ENCODE measurements at regions not wholly inside any gene's neighbourhood (a gene's known extent, or its start where the extent isn't known, plus 50 kb on each side); places are given as distances from the start of the nearest gene placed in this dataset.
"Not testable (repeated sequence)": the region's sequence is repeated elsewhere in the genome, so short reads cannot be mapped to it uniquely, and the experiment has no call there.

GRCh38 chr5:18465833-18466681, 831.8 kb downstream of the TAF11L14 start:
- peak; percentile 66 for DNase-seq (ENCODE audit: low spot score)

DNA sequence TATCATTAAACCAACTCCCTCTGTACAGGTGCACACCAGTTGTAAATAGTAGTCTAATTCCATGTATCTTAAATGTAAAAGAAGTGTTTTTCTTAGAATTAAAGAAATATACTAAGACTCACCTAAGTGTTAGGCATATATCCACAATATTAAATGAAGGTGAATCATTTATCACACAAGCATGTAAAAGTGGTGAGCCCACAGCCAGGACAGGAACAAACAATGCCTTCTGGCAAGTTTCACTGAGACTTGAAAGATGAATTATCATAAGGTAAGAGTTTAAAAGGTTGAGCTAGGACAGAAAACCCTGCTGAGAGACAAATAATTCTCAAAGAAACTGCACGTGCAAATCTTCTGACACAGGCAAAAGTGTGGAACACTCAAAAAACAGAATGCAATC, 832.5 kb downstream of the TAF11L14 start:
- DNase-seq (ENCODE audit: low spot score): no peak

GRCh38 chr5:18471791-18472190, 837.5 kb downstream of the TAF11L14 start:
- DNase-seq (ENCODE audit: low spot score): not testable (repeated sequence)

DNA sequence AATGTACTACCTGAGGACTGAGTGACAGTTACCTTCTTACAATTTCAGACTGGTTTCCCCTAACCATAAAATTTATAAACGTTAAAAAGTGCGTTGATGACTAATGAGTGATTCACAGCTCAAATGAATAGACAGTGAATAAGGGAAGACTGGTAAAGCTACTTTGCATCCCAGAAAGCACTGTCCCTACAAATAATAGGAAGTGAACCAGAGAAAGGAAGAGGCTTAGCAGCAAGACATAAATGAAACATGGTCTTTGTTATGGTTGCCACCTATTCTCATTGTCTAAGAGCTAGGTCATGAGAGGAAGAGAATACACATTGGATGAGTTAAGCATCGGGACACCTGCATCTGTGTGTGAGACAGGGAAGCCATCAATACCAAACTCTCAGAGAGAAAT, 849.2 kb downstream of the TAF11L14 start:
- no peak for DNase-seq (ENCODE audit: low spot score)

DNA sequence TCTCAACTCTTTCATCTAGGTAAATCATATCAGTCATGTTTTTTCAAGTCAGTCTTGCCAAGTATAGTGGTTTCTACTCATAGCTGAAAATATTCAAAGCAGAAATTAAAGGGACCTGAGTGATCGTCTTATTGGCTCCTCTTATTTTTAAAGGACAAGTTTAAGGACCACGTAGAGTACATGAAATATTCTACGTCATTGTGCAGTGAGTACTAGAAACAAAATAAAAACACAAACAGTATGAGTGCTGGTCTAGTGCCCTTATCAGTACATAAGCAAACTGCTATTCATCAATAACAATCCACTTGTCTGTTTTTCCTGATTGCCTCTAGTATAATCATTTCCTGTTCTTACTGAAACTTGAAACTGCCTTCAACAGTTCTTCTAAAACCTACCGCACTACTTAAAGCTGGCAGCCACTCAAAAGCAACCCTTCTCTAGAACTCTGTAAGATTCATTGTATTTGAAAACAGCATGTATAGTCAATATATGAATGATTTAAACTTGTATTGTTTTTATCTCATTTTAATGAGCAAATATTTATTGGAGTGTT, 853.7 kb downstream of the TAF11L14 start:
- no peak for DNase-seq (ENCODE audit: low spot score)

GRCh38 chr5:18489703-18490102, 855.4 kb downstream of the TAF11L14 start:
- DNase-seq (ENCODE audit: low spot score): no peak

DNA sequence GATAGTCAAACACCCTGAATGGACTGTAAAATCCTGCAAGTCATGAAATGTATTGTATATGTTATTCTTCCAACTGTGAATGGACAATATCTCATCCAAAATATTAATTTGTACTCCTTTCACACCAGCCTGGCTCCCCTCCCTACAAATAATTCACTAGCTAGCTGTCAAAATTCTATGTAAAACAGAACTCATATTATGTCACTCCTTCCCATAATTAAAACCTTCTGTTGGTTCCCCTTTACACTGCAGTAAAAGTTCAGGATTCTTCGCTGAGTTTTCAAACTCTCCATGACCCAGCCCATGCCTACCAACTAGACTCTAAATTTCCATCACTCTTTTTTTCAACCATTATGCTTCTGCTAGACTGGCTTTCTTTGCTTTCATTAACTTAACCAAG, 857.1 kb downstream of the TAF11L14 start:
- no peak for DNase-seq (ENCODE audit: low spot score)

DNA sequence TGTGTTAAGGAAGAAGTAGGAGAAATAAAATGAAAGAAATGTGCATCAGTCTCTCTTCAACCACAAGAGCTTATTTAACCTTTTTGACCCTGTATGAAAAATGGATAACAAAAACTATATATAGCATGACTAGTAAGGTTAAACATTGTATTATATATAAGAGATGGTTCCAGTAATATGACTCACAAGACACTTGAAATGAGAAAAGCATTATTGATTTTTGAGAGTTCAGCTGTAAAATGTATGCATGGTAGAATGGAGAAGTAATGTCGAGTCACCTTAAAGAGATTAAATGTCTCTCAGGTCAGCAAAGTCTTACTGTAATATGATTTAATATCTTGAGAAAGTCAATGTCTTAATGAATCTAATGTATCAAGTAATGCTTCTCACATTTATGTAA, 860.9 kb downstream of the TAF11L14 start:
- no peak for DNase-seq (ENCODE audit: low spot score)

DNA sequence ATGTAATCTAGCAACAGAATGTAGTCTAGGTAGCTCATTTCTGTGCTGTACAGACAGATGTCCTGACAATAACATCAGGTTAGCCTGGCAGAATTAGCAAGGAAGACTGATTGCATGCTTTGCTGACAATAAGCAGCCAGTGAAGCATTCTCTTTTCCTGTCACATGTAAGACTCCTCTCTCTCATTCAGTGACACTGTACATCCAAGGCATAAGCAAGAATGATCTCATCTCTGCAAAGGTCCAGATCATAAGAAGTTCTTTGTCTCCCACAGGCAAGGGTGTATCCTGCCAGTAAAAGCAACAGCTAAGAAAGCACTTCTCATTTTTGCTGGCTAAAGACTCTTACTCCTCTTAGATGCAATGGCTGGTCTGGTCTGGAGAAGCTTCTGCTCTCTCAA, 861.8 kb downstream of the TAF11L14 start:
- no peak for DNase-seq (ENCODE audit: low spot score)

- no peak for DNase-seq (ENCODE audit: low spot score)
These were observed 862.8 kb downstream of the TAF11L14 start for GRCh38 chr5:18497089-18497488.

DNA sequence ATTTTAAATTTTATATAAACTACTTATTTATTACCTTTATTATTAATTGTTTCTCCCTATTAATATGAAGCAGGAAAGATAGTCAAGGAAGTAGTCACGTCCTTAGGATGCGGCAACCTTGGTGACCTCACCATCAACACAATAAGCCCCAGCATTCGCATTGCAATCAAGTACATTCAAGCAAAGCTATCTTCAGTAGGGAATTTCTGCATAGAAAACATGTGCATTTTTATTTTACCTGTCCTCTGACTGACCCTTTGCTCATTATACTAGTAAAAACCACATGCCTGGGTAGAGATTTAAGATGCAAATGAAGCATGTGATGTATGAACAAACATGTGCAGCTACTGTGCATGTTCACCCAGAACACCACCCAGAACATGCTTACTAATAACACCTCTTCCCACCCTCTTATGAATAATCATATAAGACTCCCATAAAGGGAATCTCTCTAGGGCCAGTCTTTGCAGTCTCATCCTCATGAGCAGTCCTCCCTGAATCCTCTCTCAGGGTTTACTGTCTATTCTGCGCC, 869.6 kb downstream of the TAF11L14 start:
- DNase-seq (ENCODE audit: low spot score): no peak

- no peak for DNase-seq (ENCODE audit: low spot score)
These were observed 872.9 kb downstream of the TAF11L14 start for GRCh38 chr5:18507114-18507513.

DNA sequence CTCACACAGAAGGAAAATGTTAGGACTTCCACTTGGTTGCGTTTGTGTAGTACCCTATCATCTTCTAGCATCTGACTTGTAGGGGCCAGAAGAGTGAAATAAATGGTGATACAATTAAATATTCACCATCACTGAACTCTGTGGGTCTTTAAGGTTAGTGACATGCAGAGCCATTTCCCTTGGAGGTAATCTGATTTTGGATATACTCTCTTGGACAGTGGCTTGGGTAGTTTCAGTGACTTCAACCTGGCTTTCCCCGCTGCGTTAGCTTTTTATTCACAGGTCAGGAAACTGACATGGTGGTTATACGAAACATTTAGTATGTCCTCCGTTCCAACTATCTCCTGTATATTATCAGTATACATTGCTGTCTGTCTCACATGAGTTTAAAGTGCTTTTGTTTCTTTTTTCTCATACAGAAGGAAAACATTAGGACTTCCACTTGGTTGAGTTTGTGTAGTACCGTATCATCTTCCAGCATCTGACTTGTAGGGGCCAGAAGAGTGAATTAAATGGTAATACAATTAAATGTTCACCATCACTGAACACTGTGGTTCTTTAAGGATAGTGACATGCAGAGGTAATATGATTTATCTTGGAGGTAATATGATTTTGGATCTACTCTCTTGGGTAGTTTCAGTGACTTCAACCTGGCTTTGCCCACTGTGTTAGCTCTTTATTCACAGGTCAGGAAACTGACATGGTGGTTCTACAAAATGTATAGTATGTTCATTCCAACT, 883.6 kb downstream of the TAF11L14 start:
- DNase-seq (ENCODE audit: low spot score): no peak

- DNase-seq (ENCODE audit: low spot score): no peak
These were observed 889.1 kb downstream of the TAF11L14 start for GRCh38 chr5:18523380-18523779.

DNA sequence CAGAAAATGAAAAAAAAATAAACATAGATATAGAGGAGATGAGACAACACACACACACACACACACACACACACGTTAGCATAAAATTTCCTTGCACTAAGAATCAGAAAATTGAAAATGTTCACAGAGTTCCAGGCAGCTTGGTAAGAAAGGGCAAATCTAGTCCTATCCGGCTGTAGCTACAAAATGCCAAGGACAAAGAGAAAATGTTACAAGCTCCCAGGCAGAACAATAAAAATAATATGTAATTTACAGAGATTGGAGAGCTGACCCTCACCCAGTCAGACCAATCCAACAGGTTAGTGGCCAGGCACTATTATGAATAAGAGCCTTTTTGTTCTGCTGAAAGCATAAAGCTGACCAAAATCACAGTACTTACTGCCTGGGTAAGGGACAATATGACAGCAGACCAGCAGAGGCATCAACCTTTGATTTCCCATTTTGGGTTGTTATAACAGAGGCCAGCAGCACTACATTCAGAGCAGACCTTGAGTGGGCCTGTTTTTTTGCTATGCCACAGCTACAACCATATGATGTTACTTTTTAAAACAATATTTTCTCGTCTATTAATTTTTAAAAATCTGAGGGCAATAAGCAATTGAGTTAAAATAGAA, 892.6 kb downstream of the TAF11L14 start:
- no peak for DNase-seq (ENCODE audit: low spot score)

DNA sequence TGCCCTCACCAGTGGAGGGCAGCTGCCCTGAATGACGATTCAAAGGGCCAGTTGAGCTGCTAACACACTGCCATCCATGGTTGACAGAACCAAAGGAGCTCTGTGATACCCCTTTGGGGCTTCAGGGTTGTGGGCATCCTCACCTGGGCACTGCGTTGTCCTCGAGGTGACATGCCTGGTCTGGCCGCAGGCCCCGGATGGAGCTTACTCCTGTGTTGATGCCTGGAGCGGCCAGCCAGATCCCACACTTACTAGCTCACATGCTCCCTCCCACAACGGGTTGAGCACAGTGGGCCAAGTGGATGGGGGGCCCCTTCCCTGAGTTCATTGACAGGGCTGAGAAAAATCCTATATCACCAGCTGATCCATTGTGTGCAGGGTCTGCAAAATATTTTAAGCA, 898.9 kb downstream of the TAF11L14 start:
- DNase-seq (ENCODE audit: low spot score): no peak

DNA sequence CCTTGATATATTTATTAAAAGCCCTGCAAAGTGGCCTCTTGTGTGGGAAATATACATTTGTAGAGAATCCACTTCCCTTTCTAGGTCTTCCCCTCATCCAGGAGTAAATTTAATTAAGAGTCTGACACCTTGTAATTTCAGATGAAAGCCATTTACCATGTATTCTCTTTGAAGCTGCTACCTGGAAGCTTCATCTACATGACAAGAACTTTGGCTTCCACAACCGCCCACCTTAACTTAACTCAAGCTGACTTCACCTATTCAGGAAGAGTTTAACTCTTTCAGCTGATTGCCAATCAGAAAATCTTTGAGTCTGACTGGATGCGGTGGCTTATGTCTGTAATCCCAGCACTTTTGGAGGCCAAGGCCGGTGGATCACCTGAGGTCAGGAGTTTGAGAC, 899.9 kb downstream of the TAF11L14 start:
- DNase-seq (ENCODE audit: low spot score): no peak

- not testable (repeated sequence) for DNase-seq (ENCODE audit: low spot score)
These were observed 901.5 kb downstream of the TAF11L14 start for GRCh38 chr5:18535753-18536152.

GRCh38 chr5:18544421-18544820, 910.2 kb downstream of the TAF11L14 start:
- DNase-seq (ENCODE audit: low spot score): no peak

DNA sequence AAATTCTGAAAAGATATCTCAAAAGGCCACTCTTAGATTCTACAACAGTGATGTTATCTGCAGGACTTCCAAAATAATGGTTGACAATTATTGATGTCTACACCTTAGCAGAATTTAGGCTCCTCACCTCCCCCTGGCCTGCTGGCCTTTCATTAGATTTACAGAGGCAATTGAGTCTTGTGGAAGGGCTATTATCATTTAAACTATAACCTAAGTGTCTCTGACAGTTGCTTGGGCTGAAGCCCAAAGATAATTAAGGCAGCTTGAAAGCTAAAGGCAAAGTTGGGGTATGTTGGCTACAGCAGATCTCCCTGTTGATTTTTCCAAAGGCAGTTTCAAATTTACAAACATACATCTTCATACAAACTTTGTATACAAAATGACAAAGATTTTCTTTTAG, 912.3 kb downstream of the TAF11L14 start:
- DNase-seq (ENCODE audit: low spot score): no peak

GRCh38 chr5:18551716-18552115, 917.5 kb downstream of the TAF11L14 start:
- no peak for DNase-seq (ENCODE audit: low spot score)

GRCh38 chr5:18553269-18553668, 919.0 kb downstream of the TAF11L14 start:
- no peak for DNase-seq (ENCODE audit: low spot score)
